GM23338 (cell line): ENCODE measurements at regions not wholly inside any gene's neighbourhood (a gene's known extent, or its start where the extent isn't known, plus 50 kb on each side); places are given as distances from the start of the nearest gene placed in this dataset.

Source experiments
- ATAC-seq: fragments of 200-7000 bp; cut with Tn5 transposase; 3 replicates; pipeline ENCODE4 v1.9.1; 2020
- DNase-seq: peaks from one replicate; pipeline ENCODE4 v3.0.0-alpha.2; 2015; ENCODE audit warnings: low spot score
- H2AFZ ChIP-seq: fragments of 200-600 bp; sonication (generic); 2 replicates; pipeline ENCODE4 v1.8.0; 2016; ENCODE audit warnings: antibody characterized with exemption, mild to moderate bottlenecking, moderate library complexity
- H3F3A ChIP-seq: fragments of 200-600 bp; sonication (generic); replicated peaks from 2 replicates; pipeline ENCODE4 v1.8.0; 2017; ENCODE audit warnings: antibody characterized with exemption, mixed run types, low read depth
- H3K27ac ChIP-seq: fragments of 200-600 bp; sonication (generic); 2 replicates; pipeline ENCODE4 v1.6.1; 2016; ENCODE audit warnings: low read depth
- H3K27me3 ChIP-seq: fragments of 200-600 bp; sonication (generic); 2 replicates; pipeline ENCODE4 v1.8.0; 2016; ENCODE audit warnings: mild to moderate bottlenecking, mixed run types, moderate library complexity; ENCODE audit not compliant: insufficient read depth
- H3K36me3 ChIP-seq: fragments of 200-600 bp; sonication (generic); 2 replicates; pipeline ENCODE4 v1.8.0; 2016; ENCODE audit warnings: mild to moderate bottlenecking; ENCODE audit not compliant: insufficient read depth
- H3K4me1 ChIP-seq: fragments of 200-600 bp; sonication (generic); 2 replicates; pipeline ENCODE4 v1.8.0; 2016; ENCODE audit warnings: mild to moderate bottlenecking, moderate library complexity; ENCODE audit not compliant: insufficient read depth
- H3K4me2 ChIP-seq: fragments of 200-600 bp; sonication (generic); 2 replicates; pipeline ENCODE4 v1.7.1; 2017; ENCODE audit warnings: mixed run types
- H3K4me3 ChIP-seq: fragments of 200-600 bp; sonication (generic); 2 replicates; pipeline ENCODE4 v1.6.1; 2016; ENCODE audit warnings: mixed run types
- H3K79me2 ChIP-seq: fragments of 200-600 bp; sonication (generic); replicated peaks from 2 replicates; pipeline ENCODE4 v1.8.0; 2017; ENCODE audit warnings: mild to moderate bottlenecking; ENCODE audit not compliant: insufficient read depth
- H3K9me2 ChIP-seq: fragments of 200-600 bp; sonication (generic); 2 replicates; pipeline ENCODE4 v1.8.0; 2017; ENCODE audit not compliant: insufficient read depth
- H4K20me1 ChIP-seq: fragments of 200-600 bp; sonication (generic); replicated peaks from 2 replicates; pipeline ENCODE4 v1.8.0; 2017; ENCODE audit warnings: mild to moderate bottlenecking; ENCODE audit not compliant: insufficient read depth
- H3K27ac Mint-ChIP-seq: 2 replicates; pipeline ENCODE4 v1.8.0; 2020; ENCODE audit warnings: inconsistent platforms, mild to moderate bottlenecking, moderate library complexity, mixed read lengths
- H3K27me3 Mint-ChIP-seq: 3 replicates; pipeline ENCODE4 v1.8.0; 2022; ENCODE audit warnings: low read depth, mild to moderate bottlenecking, moderate library complexity, mixed read lengths, inconsistent platforms; ENCODE audit not compliant: insufficient read depth, poor library complexity
- H3K36me3 Mint-ChIP-seq: 3 replicates; pipeline ENCODE4 v1.8.0; 2021; ENCODE audit warnings: low read depth, mild to moderate bottlenecking, inconsistent platforms, moderate library complexity, mixed read lengths
- H3K4me1 Mint-ChIP-seq: 3 replicates; pipeline ENCODE4 v1.8.0; 2020; ENCODE audit warnings: mild to moderate bottlenecking, inconsistent platforms, mixed read lengths
- H3K4me3 Mint-ChIP-seq: 3 replicates; pipeline ENCODE4 v1.8.0; 2021; ENCODE audit warnings: moderate library complexity, mild to moderate bottlenecking, inconsistent platforms, mixed read lengths
- H3K9me3 Mint-ChIP-seq: 3 replicates; pipeline ENCODE4 v1.8.0; 2020; ENCODE audit warnings: moderate library complexity, mild to moderate bottlenecking, inconsistent platforms, mixed read lengths
- CREB1 ChIP-seq: fragments of 250-450 bp; sonication (Bioruptor Pico); IDR thresholded peaks from 2 replicates; pipeline ENCODE4 v1.5.0; 2020; ENCODE audit warnings: low read depth, mild to moderate bottlenecking, moderate library complexity
- ETS1 ChIP-seq: IDR thresholded peaks from 2 replicates; pipeline ENCODE4 v1.6.1; 2016; ENCODE audit warnings: antibody characterized with exemption
- EZH2phosphoT487 ChIP-seq: fragments of 200-600 bp; sonication (generic); IDR thresholded peaks from one replicate; pipeline ENCODE4 v1.8.1; 2018; ENCODE audit warnings: antibody characterized with exemption; ENCODE audit not compliant: unreplicated experiment
- JUNB ChIP-seq: IDR thresholded peaks from one replicate; pipeline ENCODE4 v1.6.1; 2016; ENCODE audit warnings: antibody characterized with exemption; ENCODE audit not compliant: unreplicated experiment
- POLR2AphosphoS5 ChIP-seq: IDR thresholded peaks from 2 replicates; pipeline ENCODE4 v1.6.1; 2016; ENCODE audit warnings: antibody characterized with exemption, low read depth
- ZNF331 ChIP-seq: fragments of 250-450 bp; sonication (Bioruptor Pico); IDR thresholded peaks from 2 replicates; pipeline ENCODE4 v1.5.0; 2020; ENCODE audit warnings: low read depth, mild to moderate bottlenecking, moderate library complexity
- ZNF462 ChIP-seq: fragments of 250-450 bp; sonication (Bioruptor Pico); IDR thresholded peaks from 2 replicates; pipeline ENCODE4 v1.5.0; 2020; ENCODE audit warnings: mild to moderate bottlenecking, moderate library complexity

GRCh38 chr1:83086346-83086745 is 912.6 kb downstream of the TTLL7 start:
- no peaks in the 10 kb centered on the region for H3K36me3 Mint-ChIP-seq
- ATAC-seq (no peak), DNase-seq (no peak)
- Histone ChIP-seq H3K4me2 (no peak overlapping the region), H3F3A (no peaks in the 10 kb centered on the region), H3K27ac (no peak overlapping the region), H4K20me1 (no peaks in the 10 kb centered on the region), H3K36me3 (no peaks in the 10 kb centered on the region), H3K4me3 (no peak overlapping the region), H2AFZ (no peak overlapping the region), H3K27me3 (no peaks in the 10 kb centered on the region), H3K79me2 (no peaks in the 10 kb centered on the region), H3K4me1 (peaks cover 4% of the 10 kb centered on the region; the same call in 1 of the 2 replicates), H3K9me2 (no peaks in the 10 kb centered on the region)
- no peak for TF ChIP-seq JUNB
- TF ChIP-seq ZNF462 (CRISPR knock-in tag): no peak
- H3K9me3 Mint-ChIP-seq: no peaks in the 10 kb centered on the region
- H3K4me1 Mint-ChIP-seq: peaks cover 2% of the 10 kb centered on the region; the same call in 2 of the 3 replicates
- no peak overlapping the region for H3K4me3 Mint-ChIP-seq
- H3K27me3 Mint-ChIP-seq: no peaks in the 10 kb centered on the region
- no peak overlapping the region for H3K27ac Mint-ChIP-seq

GRCh38 chr1:83083589-83084224 is 915.2 kb downstream of the TTLL7 start:
- no peak for ATAC-seq
- H3K9me3 Mint-ChIP-seq: peaks cover 2% of the 10 kb centered on the region; the same call in 1 of the 3 replicates
- H3K4me3 Mint-ChIP-seq: no peak overlapping the region
- Histone ChIP-seq H3K4me1 (no peaks in the 10 kb centered on the region), H3K9me2 (no peaks in the 10 kb centered on the region), H3K36me3 (no peaks in the 10 kb centered on the region), H3K4me3 (no peak overlapping the region), H4K20me1 (no peaks in the 10 kb centered on the region), H3K27ac (no peak overlapping the region), H3F3A (no peaks in the 10 kb centered on the region), H3K79me2 (no peaks in the 10 kb centered on the region), H3K4me2 (no peak overlapping the region), H2AFZ (no peak overlapping the region), H3K27me3 (no peaks in the 10 kb centered on the region)
- H3K27me3 Mint-ChIP-seq: no peaks in the 10 kb centered on the region
- TF ChIP-seq ZNF331 (CRISPR knock-in tag) (no peak), ETS1 (no peak), CREB1 (CRISPR knock-in tag) (no peak), POLR2AphosphoS5 (no peak), EZH2phosphoT487 (no peak)
- no peak overlapping the region for H3K27ac Mint-ChIP-seq
- DNase-seq: no peak
- H3K4me1 Mint-ChIP-seq: peaks cover 4% of the 10 kb centered on the region
- H3K36me3 Mint-ChIP-seq: peaks cover 3% of the 10 kb centered on the region; the same call in 1 of the 3 replicates
